ENCODE measurements at regions not wholly inside any gene's neighbourhood (a gene's known extent, or its start where the extent isn't known, plus 50 kb on each side); places are given as distances from the start of the nearest gene placed in this dataset.

GRCh38 chr1:5424802-5425703 lies 567.2 kb downstream of the NPHP4 start:
- no peaks in the 10 kb centered on the region for H3K9me3 ChIP-seq
- peaks cover 0 to 4% of the 10 kb centered on the region in 2 donors for H3K27me3 ChIP-seq
- H3K4me3 ChIP-seq = no peak overlapping the region
- intact Hi-C loops (cut with DNase I) = no loop called here
- H3K27ac ChIP-seq = no peak overlapping the region
- H3K4me1 ChIP-seq = peaks cover 8% of the 10 kb centered on the region
- no peak for TF ChIP-seq POLR2A (IDR thresholded peaks at IDR 0.05)
- TF ChIP-seq CTCF (IDR thresholded peaks at IDR 0.05) = no peak
- DNase-seq (no peak), ATAC-seq (no peak)
- H3K36me3 ChIP-seq (replicated peaks in 1 of 2; ENCODE audit: insufficient read depth in 1 of 2, low read depth in 2 of 2) = no peaks in the 10 kb centered on the region
- 28 to 33% methylated on average over 19 of the region's 19 CpGs for WGBS, 2 donors

DNA sequence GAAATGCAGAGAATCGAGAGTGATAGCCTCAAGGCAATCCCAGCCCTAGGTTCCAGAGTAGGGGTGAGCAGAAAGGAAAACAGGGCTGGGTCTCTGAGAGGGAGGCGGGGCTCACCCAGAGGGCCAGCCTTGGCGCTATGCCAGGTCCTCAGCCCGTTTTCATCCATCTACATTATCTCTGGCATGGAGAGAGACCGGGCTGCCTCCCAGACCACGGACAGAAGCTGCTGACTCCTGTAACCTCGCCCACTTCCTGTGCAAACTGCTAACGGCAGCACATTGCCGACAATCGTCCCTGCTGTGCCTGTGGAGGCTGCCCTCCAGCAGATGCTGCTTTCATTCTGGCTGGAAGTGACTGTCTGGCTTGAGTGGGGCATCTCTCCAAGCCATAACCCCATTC lies 569.1 kb downstream of the NPHP4 start:
- Histone ChIP-seq H3K27me3 (peaks cover 0 to 4% of the 10 kb centered on the region in 2 donors), H3K27ac (no peak overlapping the region), H3K36me3 (replicated peaks in 1 of 2; ENCODE audit: insufficient read depth in 1 of 2, low read depth in 2 of 2) (no peaks in the 10 kb centered on the region), H3K4me3 (no peak overlapping the region), H3K4me1 (no peaks in the 10 kb centered on the region), H3K9me3 (no peaks in the 10 kb centered on the region)
- ATAC-seq = no peak
- TF ChIP-seq POLR2A (IDR thresholded peaks at IDR 0.05) = no peak
- TF ChIP-seq CTCF (IDR thresholded peaks at IDR 0.05) = no peak
- WGBS, 2 donors = 12 to 27% methylated on average over 10 of the region's 10 CpGs
- DNase-seq = peak in 1 of 4 donors; percentile 10
- intact Hi-C loops (cut with DNase I) = no loop called here

DNA sequence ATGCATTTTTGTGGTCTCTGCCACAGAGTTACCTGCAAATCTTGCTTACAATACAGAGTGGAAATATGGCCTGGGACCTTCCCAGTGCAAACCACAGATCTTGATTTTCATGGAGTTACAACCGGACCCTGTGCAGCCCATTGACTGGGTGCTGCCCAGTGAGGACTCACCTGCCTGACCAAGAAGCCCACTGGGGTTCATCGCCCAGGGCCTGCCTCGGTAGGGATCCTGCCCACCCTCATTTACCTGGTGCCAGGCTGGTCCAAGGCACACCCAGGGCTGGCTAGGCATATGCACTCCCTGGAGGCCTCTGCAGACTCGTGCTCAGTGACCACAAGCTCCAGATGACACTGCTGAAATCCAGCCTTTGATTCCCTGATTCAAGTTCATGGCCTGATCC lies 572.7 kb downstream of the NPHP4 start:
- Histone ChIP-seq H3K27ac (no peak overlapping the region), H3K9me3 (no peaks in the 10 kb centered on the region), H3K4me1 (no peaks in the 10 kb centered on the region), H3K36me3 (replicated peaks in 1 of 2; ENCODE audit: insufficient read depth in 1 of 2, low read depth in 2 of 2) (no peaks in the 10 kb centered on the region), H3K27me3 (no peaks in the 10 kb centered on the region), H3K4me3 (no peak overlapping the region)
- intact Hi-C loops (cut with DNase I) = no loop called here
- ATAC-seq = no peak
- TF ChIP-seq CTCF (IDR thresholded peaks at IDR 0.05) = no peak
- TF ChIP-seq POLR2A (IDR thresholded peaks at IDR 0.05) = no peak
- no peak for DNase-seq
- WGBS, 2 donors = 64 to 69% methylated on average over 4 of the region's 4 CpGs

DNA sequence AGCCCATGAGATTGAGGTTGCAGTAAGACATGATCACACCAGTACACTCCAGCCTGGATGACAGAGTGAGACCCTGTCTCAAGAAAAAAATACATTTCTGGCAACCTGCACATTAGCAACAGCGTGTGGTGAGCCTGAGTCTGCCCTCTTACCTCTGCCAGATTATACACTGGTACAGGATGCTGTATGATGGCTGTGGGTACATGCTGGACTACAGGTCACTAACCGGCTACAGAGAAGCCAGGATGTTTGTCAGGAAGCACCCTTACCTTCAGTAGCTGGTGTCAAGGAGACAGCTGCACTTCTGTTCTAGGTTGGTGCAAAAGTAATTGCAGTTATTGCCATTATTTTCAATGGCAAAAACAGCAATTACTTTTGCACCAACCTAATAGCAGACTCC lies 575.7 kb downstream of the NPHP4 start:
- no peaks in the 10 kb centered on the region for H3K27me3 ChIP-seq
- WGBS, 2 donors = 75 to 77% methylated on average over 2 of the region's 2 CpGs
- H3K4me3 ChIP-seq = no peak overlapping the region
- no peak overlapping the region for H3K27ac ChIP-seq
- no peaks in the 10 kb centered on the region for H3K36me3 ChIP-seq (replicated peaks in 1 of 2; ENCODE audit: insufficient read depth in 1 of 2, low read depth in 2 of 2)
- intact Hi-C loops (cut with DNase I) = no loop called here
- DNase-seq = no peak
- no peaks in the 10 kb centered on the region for H3K4me1 ChIP-seq
- no peaks in the 10 kb centered on the region for H3K9me3 ChIP-seq
- no peak for ATAC-seq
- TF ChIP-seq CTCF (IDR thresholded peaks at IDR 0.05) (no peak), POLR2A (IDR thresholded peaks at IDR 0.05) (no peak)

- no peaks in the 10 kb centered on the region for H3K9me3 ChIP-seq
- ATAC-seq = no peak
- H3K27ac ChIP-seq = no peak overlapping the region
- 80 to 84% methylated on average over 7 of the region's 7 CpGs for WGBS, 2 donors
- H3K27me3 ChIP-seq = no peaks in the 10 kb centered on the region
- intact Hi-C loops (cut with DNase I) = no loop called here
- TF ChIP-seq POLR2A (IDR thresholded peaks at IDR 0.05) (no peak), CTCF (IDR thresholded peaks at IDR 0.05) (no peak)
- no peak for DNase-seq
- no peaks in the 10 kb centered on the region for H3K36me3 ChIP-seq (replicated peaks in 1 of 2; ENCODE audit: insufficient read depth in 1 of 2, low read depth in 2 of 2)
- no peak overlapping the region for H3K4me3 ChIP-seq
- no peaks in the 10 kb centered on the region for H3K4me1 ChIP-seq
These were observed 576.6 kb downstream of the NPHP4 start for GRCh38 chr1:5415606-5416005.

Measured in body of pancreas (tissue), 4 donors.